GM12878 (cell line): ENCODE measurements at regions not wholly inside any gene's neighbourhood (a gene's known extent, or its start where the extent isn't known, plus 50 kb on each side); places are given as distances from the start of the nearest gene placed in this dataset.

Experiments
- ATAC-seq: fragments of 200-7000 bp; cut with Tn5 transposase; 3 replicates; pipeline ENCODE4 v1.9.1; 2020; ENCODE audit warnings: mild to moderate bottlenecking, moderate library complexity
- BruUV-seq: library from RNA; stranded (reverse); fragments of 400-500 nt; replicated peaks from 2 replicates; lab custom pipeline; 2021; lab: Mats Ljungman, UMichigan
- CTCF ChIA-PET: fragments of 300-600 bp; sonication (Branson Sonifier 250); formaldehyde crosslinking; extraction: SDS; loops from one replicate; lab custom pipeline; 2021; ENCODE audit warnings: inconsistent platforms; lab: Yijun Ruan, JAX
- POLR2A ChIA-PET: fragments of 350-600 bp; formaldehyde crosslinking; extraction: SDS; loops from one replicate; lab custom pipeline; 2021; ENCODE audit warnings: inconsistent platforms; lab: Charles Lee
- RAD21 ChIA-PET: fragments of 300-600 bp; sonication (Branson Sonifier 250); formaldehyde crosslinking; loops from one replicate; lab custom pipeline; 2023; ENCODE audit warnings: antibody characterized with exemption; ENCODE audit not compliant: unreplicated experiment; lab: Charles Lee
- SMC1A ChIA-PET: fragments of 300-600 bp; sonication (Branson Sonifier 250); formaldehyde crosslinking; loops from one replicate; lab custom pipeline; 2023; ENCODE audit not compliant: unreplicated experiment, uncharacterized antibody; lab: Charles Lee
- DNase-seq: peaks from one replicate; pipeline ENCODE4 v3.0.0-alpha.2; 2011; ENCODE audit warnings: low read depth, low spot score
- FAIRE-seq: peaks from 3 replicates; lab custom pipeline; 2011; peaks lifted over from hg19 to GRCh38; lab: Jason Lieb, UNC
- H2AFZ ChIP-seq: 2 replicates; pipeline ENCODE4 v1.6.0; 2011; ENCODE audit warnings: low read depth, low read length, control low read depth; ENCODE audit not compliant: control insufficient read depth
- H3K27ac ChIP-seq: 2 replicates; pipeline ENCODE4 v1.5.1; 2011; ENCODE audit warnings: control low read depth; ENCODE audit not compliant: control insufficient read depth, insufficient read depth
- H3K27me3 ChIP-seq, 2 experiments: replicated peaks in 1 of 2; 2 replicates each; pipeline versions ENCODE4 v1.6.0 to v1.6.1; 2011; ENCODE audit warnings: low read length in 1 of 2; ENCODE audit not compliant: control insufficient read depth in 2 of 2, insufficient read depth in 2 of 2
- H3K36me3 ChIP-seq, 2 experiments: 2 replicates each; pipeline ENCODE4 v1.5.1; 2011; ENCODE audit warnings: low read length in 1 of 2; ENCODE audit not compliant: control insufficient read depth in 2 of 2, insufficient read depth in 2 of 2
- H3K4me1 ChIP-seq: 2 replicates; pipeline ENCODE4 v1.6.1; 2011; ENCODE audit warnings: mild to moderate bottlenecking, low read length, moderate library complexity, mixed read lengths; ENCODE audit not compliant: control insufficient read depth, insufficient read depth
- H3K4me2 ChIP-seq: 2 replicates; pipeline ENCODE4 v1.6.0; 2011; ENCODE audit warnings: control low read depth; ENCODE audit not compliant: control insufficient read depth, insufficient read depth
- H3K4me3 ChIP-seq: fragments of 200-600 bp; sonication (generic); 2 replicates; pipeline ENCODE4 v1.5.1; 2016
- H3K79me2 ChIP-seq: 2 replicates; pipeline ENCODE4 v1.6.0; 2011; ENCODE audit warnings: low read length; ENCODE audit not compliant: control insufficient read depth, insufficient read depth
- H3K9ac ChIP-seq: 2 replicates; pipeline ENCODE4 v1.8.0; 2011; ENCODE audit warnings: low read length, control low read depth, mixed read lengths; ENCODE audit not compliant: control insufficient read depth, insufficient read depth
- H3K9me3 ChIP-seq: replicated peaks from 3 replicates; pipeline ENCODE4 v1.5.1; 2011; ENCODE audit warnings: mild to moderate bottlenecking, low read length; ENCODE audit not compliant: control insufficient read depth, insufficient read depth
- H4K20me1 ChIP-seq: 2 replicates; pipeline ENCODE4 v1.6.0; 2011; ENCODE audit not compliant: control insufficient read depth, insufficient read depth
- CUX1 ChIP-seq: IDR thresholded peaks from 2 replicates; pipeline ENCODE4 v1.6.1; 2012; ENCODE audit warnings: improper control_type of control experiment, low read depth, low read length; ENCODE audit not compliant: insufficient replicate concordance
- EP300 ChIP-seq, 2 experiments: fragments of 150-350 bp in 1 of 2; IDR thresholded peaks; 2 replicates each; pipeline ENCODE4 v1.6.1; 2011 to 2012; ENCODE audit warnings: low read depth in 2 of 2, low read length in 2 of 2, borderline replicate concordance in 1 of 2, improper control_type of control experiment in 1 of 2, inconsistent platforms in 1 of 2; ENCODE audit not compliant: control insufficient read depth in 1 of 2
- KAT2A ChIP-seq: conservative IDR thresholded peaks from 2 replicates; pipeline ENCODE4 v1.6.1; 2011; ENCODE audit warnings: low read depth, low read length; ENCODE audit not compliant: control insufficient read depth
- KLF5 ChIP-seq: fragments of 450-650 bp; IDR thresholded peaks from 2 replicates; pipeline ENCODE4 v1.6.1; 2014; ENCODE audit warnings: mild to moderate bottlenecking; ENCODE audit not compliant: partially characterized antibody
- MTA3 ChIP-seq: IDR thresholded peaks from 2 replicates; pipeline ENCODE4 v1.6.1; 2012; ENCODE audit warnings: low read length, inconsistent platforms, borderline replicate concordance
- MYC ChIP-seq: IDR thresholded peaks from 2 replicates; pipeline ENCODE4 v1.6.1; 2011; ENCODE audit warnings: mild to moderate bottlenecking, low read length, moderate library complexity, inconsistent platforms; ENCODE audit not compliant: insufficient read depth, insufficient replicate concordance, insufficient read length, severe bottlenecking
- PAX8 ChIP-seq: fragments of 450-650 bp; IDR thresholded peaks from 2 replicates; pipeline ENCODE4 v1.6.1; 2017; ENCODE audit warnings: mild to moderate bottlenecking, moderate library complexity
- PBX3 ChIP-seq: IDR thresholded peaks from 2 replicates; pipeline ENCODE4 v1.6.1; 2011; ENCODE audit warnings: mild to moderate bottlenecking, low read depth, low read length, moderate library complexity; ENCODE audit not compliant: insufficient replicate concordance
- POU2F2 ChIP-seq: IDR thresholded peaks from 3 replicates; pipeline ENCODE4 v1.6.1; 2011; ENCODE audit warnings: low read depth, mild to moderate bottlenecking, low read length, borderline replicate concordance
- RB1 ChIP-seq: fragments of 450-650 bp; formaldehyde crosslinking; IDR thresholded peaks from 2 replicates; pipeline ENCODE4 v1.6.1; 2017; ENCODE audit warnings: mild to moderate bottlenecking, borderline replicate concordance
- SP1 ChIP-seq: IDR thresholded peaks from one replicate; pipeline ENCODE4 v1.6.1; 2011; ENCODE audit warnings: low read depth, low read length
- TBL1XR1 ChIP-seq: IDR thresholded peaks from 2 replicates; pipeline ENCODE4 v1.6.1; 2012; ENCODE audit warnings: low read depth, low read length, improper control_type of control experiment
- ZNF622 ChIP-seq: fragments of 450-650 bp; IDR thresholded peaks from 2 replicates; pipeline ENCODE4 v1.6.1; 2017; ENCODE audit warnings: mild to moderate bottlenecking, inconsistent platforms
- WGBS: methylation state at CpG from one replicate; pipeline ENCODE4 v1.1.6; 2016; ENCODE audit warnings: low lambda C conversion rate; ENCODE audit not compliant: insufficient replicate concordance, insufficient coverage; ENCODE audit errors: missing lambda C conversion rate; 5-methylcytosine and 5-hydroxymethylcytosine counted together
- in situ Hi-C: fragments of 300-500 bp; cut with MboI; formaldehyde crosslinking; loops from 9 replicates; pipeline ENCODE4 v1.14.3; 2018; ENCODE audit warnings: mixed read lengths
- intact Hi-C: fragments of 100-400 bp; cut with micrococcal nuclease; formaldehyde crosslinking; loops from one replicate; pipeline ENCODE4 v1.14.2; 2022; ENCODE audit not compliant: unreplicated experiment

- no peak for ATAC-seq
Observed at GRCh38 chr6:94095961-94096360, 676.6 kb upstream of the EPHA7 start.

More at GRCh38 chr6:94095961-94096360, 676.6 kb upstream of the EPHA7 start:
- TF ChIP-seq RB1 (no peak), EP300 (IDR thresholded peaks at IDR 0.05; ENCODE audit: borderline replicate concordance in 1 of 2, control insufficient read depth in 1 of 2, low read depth in 2 of 2, low read length in 2 of 2) (no peak), KAT2A (no peak), MYC (no peak), CUX1 (no peak), POU2F2 (no peak), PAX8 (no peak), MTA3 (no peak), SP1 (no peak), TBL1XR1 (no peak), KLF5 (no peak), ZNF622 (no peak), PBX3 (no peak)
- RAD21 ChIA-PET, result no interaction called here
- Histone ChIP-seq H3K4me2 (no peak overlapping the region), H3K36me3 (no peaks in the 10 kb centered on the region), H3K27me3 (no peaks in the 10 kb centered on the region), H3K79me2 (no peaks in the 10 kb centered on the region), H3K9me3 (no peaks in the 10 kb centered on the region), H3K9ac (no peak overlapping the region), H3K4me3 (no peak overlapping the region), H3K4me1 (no peaks in the 10 kb centered on the region), H4K20me1 (no peaks in the 10 kb centered on the region), H2AFZ (no peak overlapping the region), H3K27ac (no peak overlapping the region)
- BruUV-seq, result no TSS peak
- DNase-seq, result no peak
- 0% methylated on average over 1 of the region's 1 CpG for WGBS
- in situ Hi-C loops (no loop called here), intact Hi-C loops (no loop called here)
- CTCF ChIA-PET, result no interaction called here
- SMC1A ChIA-PET, result interaction anchor here (1.5 kb wide), 1 partner anchor 30 kb away, joined by 3 read pairs; no protein-coding TSS in a partner anchor
- POLR2A ChIA-PET, result no interaction called here
- FAIRE-seq, result no peak
